DOHH2 (cell line): ENCODE measurements at regions not wholly inside any gene's neighbourhood (a gene's known extent, or its start where the extent isn't known, plus 50 kb on each side); places are given as distances from the start of the nearest gene placed in this dataset.

ENCODE experiments used
- H3F3A ChIP-seq: fragments of 200-600 bp; sonication (generic), shearing (Covaris generic); 2 replicates; pipeline ENCODE4 v1.6.0; 2016; ENCODE audit warnings: antibody characterized with exemption, mild to moderate bottlenecking; ENCODE audit not compliant: control insufficient read depth, insufficient read depth
- H3K27ac ChIP-seq: fragments of 200-600 bp; sonication (generic); 2 replicates; pipeline ENCODE4 v1.5.1; 2014; ENCODE audit warnings: low read depth, mild to moderate bottlenecking, low read length, moderate library complexity
- H3K27me3 ChIP-seq: fragments of 200-600 bp; sonication (generic); 2 replicates; pipeline ENCODE4 v1.6.1; 2014; ENCODE audit warnings: mild to moderate bottlenecking, low read length, mixed read lengths; ENCODE audit not compliant: control insufficient read depth
- H3K36me3 ChIP-seq: fragments of 200-600 bp; sonication (generic); 2 replicates; pipeline ENCODE4 v1.6.1; 2014; ENCODE audit warnings: mild to moderate bottlenecking, low read length, moderate library complexity, mixed read lengths; ENCODE audit not compliant: control insufficient read depth
- H3K4me1 ChIP-seq: fragments of 200-600 bp; sonication (generic); 2 replicates; pipeline ENCODE4 v1.6.1; 2014; ENCODE audit warnings: mild to moderate bottlenecking, low read length, mixed read lengths; ENCODE audit not compliant: control insufficient read depth
- H3K4me2 ChIP-seq: fragments of 200-600 bp; sonication (generic); 2 replicates; pipeline ENCODE4 v1.6.0; 2014; ENCODE audit warnings: mild to moderate bottlenecking, low read length, moderate library complexity
- H3K4me3 ChIP-seq: fragments of 200-600 bp; sonication (generic); 2 replicates; pipeline ENCODE4 v1.5.1; 2014; ENCODE audit warnings: mild to moderate bottlenecking, low read length, mixed read lengths
- H3K79me2 ChIP-seq: fragments of 200-600 bp; sonication (generic); 2 replicates; pipeline ENCODE4 v1.6.1; 2014; ENCODE audit warnings: mild to moderate bottlenecking, low read length, mixed read lengths; ENCODE audit not compliant: control insufficient read depth
- H3K9me2 ChIP-seq: fragments of 200-600 bp; sonication (generic); replicated peaks from 2 replicates; pipeline ENCODE4 v1.6.1; 2014; ENCODE audit warnings: mild to moderate bottlenecking, low read length, mixed read lengths; ENCODE audit not compliant: control insufficient read depth
- H3K9me3 ChIP-seq: fragments of 200-600 bp; sonication (generic); 2 replicates; pipeline ENCODE4 v1.6.1; 2014; ENCODE audit warnings: antibody characterized with exemption, low read length, mixed read lengths; ENCODE audit not compliant: control insufficient read depth, insufficient read depth
- H4K20me1 ChIP-seq: fragments of 200-600 bp; sonication (generic); 2 replicates; pipeline ENCODE4 v1.6.0; 2014; ENCODE audit warnings: low read depth, mild to moderate bottlenecking, antibody characterized with exemption, low read length, moderate library complexity; ENCODE audit not compliant: control insufficient read depth, insufficient read depth
- CTCF ChIP-seq: fragments of 200-600 bp; sonication (generic); IDR thresholded peaks from one replicate; pipeline ENCODE4 v1.5.1; 2014; ENCODE audit warnings: antibody characterized with exemption, mild to moderate bottlenecking, low read depth, low read length; ENCODE audit not compliant: poor library complexity, severe bottlenecking
- EZH2phosphoT487 ChIP-seq: fragments of 200-600 bp; sonication (generic); IDR thresholded peaks from 2 replicates; pipeline ENCODE4 v1.6.1; 2017; ENCODE audit warnings: borderline replicate concordance, mild to moderate bottlenecking, antibody characterized with exemption, low read length, moderate library complexity, mixed read lengths

GRCh38 chr17:33667671-33668070, 374.6 kb upstream of the ASIC2 start:
- no peaks in the 10 kb centered on the region for H3K9me3 ChIP-seq
- no peak overlapping the region for H3K4me3 ChIP-seq
- no peaks in the 10 kb centered on the region for H3K36me3 ChIP-seq
- TF ChIP-seq CTCF, result no peak
- no peak for TF ChIP-seq EZH2phosphoT487
- H3K4me2 ChIP-seq, result no peak overlapping the region
- H3K9me2 ChIP-seq, result no peaks in the 10 kb centered on the region
- no peaks in the 10 kb centered on the region for H3K79me2 ChIP-seq
- H4K20me1 ChIP-seq, result no peaks in the 10 kb centered on the region
- no peaks in the 10 kb centered on the region for H3F3A ChIP-seq
- H3K27ac ChIP-seq, result no peak overlapping the region
- no peaks in the 10 kb centered on the region for H3K27me3 ChIP-seq
- H3K4me1 ChIP-seq, result peaks cover 9% of the 10 kb centered on the region

GRCh38 chr17:33668516-33668915, 375.4 kb upstream of the ASIC2 start:
- no peaks in the 10 kb centered on the region for H4K20me1 ChIP-seq
- no peak overlapping the region for H3K4me2 ChIP-seq
- H3K4me1 ChIP-seq, result peaks cover 9% of the 10 kb centered on the region

GRCh38 chr17:33671491-33671890, 378.4 kb upstream of the ASIC2 start:
- no peaks in the 10 kb centered on the region for H3F3A ChIP-seq
- H3K27me3 ChIP-seq, result no peaks in the 10 kb centered on the region
- H3K9me2 ChIP-seq, result no peaks in the 10 kb centered on the region
- H3K27ac ChIP-seq, result no peak overlapping the region
- no peaks in the 10 kb centered on the region for H3K79me2 ChIP-seq
- no peak overlapping the region for H3K4me3 ChIP-seq
- no peaks in the 10 kb centered on the region for H4K20me1 ChIP-seq
- H3K36me3 ChIP-seq, result no peaks in the 10 kb centered on the region
- H3K9me3 ChIP-seq, result no peaks in the 10 kb centered on the region
- TF ChIP-seq CTCF (no peak), EZH2phosphoT487 (no peak)
- H3K4me2 ChIP-seq, result no peak overlapping the region
- peaks cover 9% of the 10 kb centered on the region for H3K4me1 ChIP-seq

More at GRCh38 chr17:33668516-33668915, 375.4 kb upstream of the ASIC2 start:
- no peaks in the 10 kb centered on the region for H3K9me2 ChIP-seq
- H3K4me3 ChIP-seq, result no peak overlapping the region
- no peak overlapping the region for H3K27ac ChIP-seq
- TF ChIP-seq CTCF (no peak), EZH2phosphoT487 (no peak)
- H3K27me3 ChIP-seq, result no peaks in the 10 kb centered on the region
- no peaks in the 10 kb centered on the region for H3K79me2 ChIP-seq
- no peaks in the 10 kb centered on the region for H3K9me3 ChIP-seq
- no peaks in the 10 kb centered on the region for H3K36me3 ChIP-seq
- H3F3A ChIP-seq, result no peaks in the 10 kb centered on the region

GRCh38 chr17:33674685-33675084, 381.6 kb upstream of the ASIC2 start:
- no peaks in the 10 kb centered on the region for H3K9me3 ChIP-seq
- H3K4me1 ChIP-seq, result no peaks in the 10 kb centered on the region
- no peaks in the 10 kb centered on the region for H3K27me3 ChIP-seq
- H3K79me2 ChIP-seq, result no peaks in the 10 kb centered on the region
- H3K4me3 ChIP-seq, result no peak overlapping the region
- no peak overlapping the region for H3K4me2 ChIP-seq
- H3K9me2 ChIP-seq, result no peaks in the 10 kb centered on the region
- no peaks in the 10 kb centered on the region for H4K20me1 ChIP-seq
- no peak overlapping the region for H3K27ac ChIP-seq
- TF ChIP-seq CTCF, result peak; percentile 75
- no peak for TF ChIP-seq EZH2phosphoT487
- no peaks in the 10 kb centered on the region for H3F3A ChIP-seq
- no peaks in the 10 kb centered on the region for H3K36me3 ChIP-seq
